ENCODE measurements at regions not wholly inside any gene's neighbourhood (a gene's known extent, or its start where the extent isn't known, plus 50 kb on each side); places are given as distances from the start of the nearest gene placed in this dataset.

DNA sequence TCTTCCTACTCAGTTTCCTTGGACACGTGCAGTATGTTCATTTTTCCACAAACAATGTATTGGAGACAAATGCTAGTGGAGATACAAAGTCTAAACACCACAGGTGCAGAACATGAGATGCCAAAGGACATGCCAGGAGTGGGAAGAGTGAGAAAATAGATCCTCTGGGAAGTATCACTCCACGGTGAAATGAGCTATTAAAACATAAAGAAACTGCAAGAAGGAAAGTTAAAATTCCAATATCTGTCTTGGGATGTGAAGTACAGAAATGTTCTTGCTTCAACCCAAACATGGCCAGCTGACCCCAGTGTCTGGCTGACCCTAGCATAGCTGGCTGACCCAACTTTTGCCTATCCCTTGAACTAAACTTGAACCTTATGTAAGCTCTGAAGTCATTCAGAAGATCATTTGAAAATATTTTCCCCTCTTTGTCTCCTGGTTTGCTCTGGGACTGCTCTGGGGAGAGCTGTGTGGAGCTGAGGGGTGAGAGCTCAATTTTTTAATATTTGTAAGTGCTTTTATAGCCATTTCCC lies 59.5 kb downstream of the FZD1 start:
- H3K9me3 ChIP-seq (replicated peaks; ENCODE audit: control insufficient read depth, insufficient read depth, low read length): no peaks in the 10 kb centered on the region
- no peak for FAIRE-seq
- intact Hi-C loops (cut with micrococcal nuclease; ENCODE audit: unreplicated experiment): no loop called here
- SMC1A ChIA-PET (ENCODE audit: uncharacterized antibody, unreplicated experiment): interaction anchor here (1.3 kb wide), 1 partner anchor 44 kb away, joined by 3 read pairs; no protein-coding TSS in a partner anchor
- RAD21 ChIA-PET (ENCODE audit: unreplicated experiment): no interaction called here
- H3K36me3 ChIP-seq (ENCODE audit: control insufficient read depth in 2 of 2, insufficient read depth in 2 of 2, low read length in 1 of 2): no peaks in the 10 kb centered on the region
- TF ChIP-seq SIX5 (IDR thresholded peaks at IDR 0.05; ENCODE audit: low read depth, low read length, severe bottlenecking) (no peak), POLR2AphosphoS2 (IDR thresholded peaks at IDR 0.05; ENCODE audit: low read depth, low read length) (no peak), SIN3A (IDR thresholded peaks at IDR 0.05; ENCODE audit: low read depth, low read length) (no peak), SMARCA5 (IDR thresholded peaks at IDR 0.05) (no peak), STAT1 (conservative IDR thresholded peaks at IDR 0.05) (no peak), HDGF (IDR thresholded peaks at IDR 0.05) (no peak), ZNF217 (IDR thresholded peaks at IDR 0.05) (no peak)
- TF ChIP-seq, protein P1, sequence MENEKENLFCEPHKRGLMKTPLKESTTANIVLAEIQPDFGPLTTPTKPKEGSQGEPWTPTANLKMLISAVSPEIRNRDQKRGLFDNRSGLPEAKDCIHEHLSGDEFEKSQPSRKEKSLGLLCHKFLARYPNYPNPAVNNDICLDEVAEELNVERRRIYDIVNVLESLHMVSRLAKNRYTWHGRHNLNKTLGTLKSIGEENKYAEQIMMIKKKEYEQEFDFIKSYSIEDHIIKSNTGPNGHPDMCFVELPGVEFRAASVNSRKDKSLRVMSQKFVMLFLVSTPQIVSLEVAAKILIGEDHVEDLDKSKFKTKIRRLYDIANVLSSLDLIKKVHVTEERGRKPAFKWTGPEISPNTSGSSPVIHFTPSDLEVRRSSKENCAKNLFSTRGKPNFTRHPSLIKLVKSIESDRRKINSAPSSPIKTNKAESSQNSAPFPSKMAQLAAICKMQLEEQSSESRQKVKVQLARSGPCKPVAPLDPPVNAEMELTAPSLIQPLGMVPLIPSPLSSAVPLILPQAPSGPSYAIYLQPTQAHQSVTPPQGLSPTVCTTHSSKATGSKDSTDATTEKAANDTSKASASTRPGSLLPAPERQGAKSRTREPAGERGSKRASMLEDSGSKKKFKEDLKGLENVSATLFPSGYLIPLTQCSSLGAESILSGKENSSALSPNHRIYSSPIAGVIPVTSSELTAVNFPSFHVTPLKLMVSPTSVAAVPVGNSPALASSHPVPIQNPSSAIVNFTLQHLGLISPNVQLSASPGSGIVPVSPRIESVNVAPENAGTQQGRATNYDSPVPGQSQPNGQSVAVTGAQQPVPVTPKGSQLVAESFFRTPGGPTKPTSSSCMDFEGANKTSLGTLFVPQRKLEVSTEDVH (IDR thresholded peaks at IDR 0.05; ENCODE audit: low read depth, partially characterized antibody): no peak
- TF ChIP-seq, protein P2, sequence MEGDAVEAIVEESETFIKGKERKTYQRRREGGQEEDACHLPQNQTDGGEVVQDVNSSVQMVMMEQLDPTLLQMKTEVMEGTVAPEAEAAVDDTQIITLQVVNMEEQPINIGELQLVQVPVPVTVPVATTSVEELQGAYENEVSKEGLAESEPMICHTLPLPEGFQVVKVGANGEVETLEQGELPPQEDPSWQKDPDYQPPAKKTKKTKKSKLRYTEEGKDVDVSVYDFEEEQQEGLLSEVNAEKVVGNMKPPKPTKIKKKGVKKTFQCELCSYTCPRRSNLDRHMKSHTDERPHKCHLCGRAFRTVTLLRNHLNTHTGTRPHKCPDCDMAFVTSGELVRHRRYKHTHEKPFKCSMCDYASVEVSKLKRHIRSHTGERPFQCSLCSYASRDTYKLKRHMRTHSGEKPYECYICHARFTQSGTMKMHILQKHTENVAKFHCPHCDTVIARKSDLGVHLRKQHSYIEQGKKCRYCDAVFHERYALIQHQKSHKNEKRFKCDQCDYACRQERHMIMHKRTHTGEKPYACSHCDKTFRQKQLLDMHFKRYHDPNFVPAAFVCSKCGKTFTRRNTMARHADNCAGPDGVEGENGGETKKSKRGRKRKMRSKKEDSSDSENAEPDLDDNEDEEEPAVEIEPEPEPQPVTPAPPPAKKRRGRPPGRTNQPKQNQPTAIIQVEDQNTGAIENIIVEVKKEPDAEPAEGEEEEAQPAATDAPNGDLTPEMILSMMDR (IDR thresholded peaks at IDR 0.05 in 2 of 3, conservative IDR thresholded peaks at IDR 0.05 in 1 of 3; ENCODE audit: control insufficient read depth in 2 of 3, extremely low read depth in 1 of 3, insufficient read depth in 1 of 3, low read depth in 3 of 3, low read length in 3 of 3): no peak
- ATAC-seq: no peak
- no peak overlapping the region for H3K27ac ChIP-seq (ENCODE audit: control insufficient read depth, insufficient read depth)
- CTCF ChIA-PET: interaction anchor here (1.1 to 3.4 kb wide), 2 partner anchors 16 to 35 kb away, joined by 4 to 8 read pairs; no protein-coding TSS in a partner anchor
- no peak overlapping the region for H3K4me3 ChIP-seq
- no peak overlapping the region for H3K4me2 ChIP-seq (ENCODE audit: control insufficient read depth, insufficient read depth)
- POLR2A ChIA-PET: no interaction called here
- no peaks in the 10 kb centered on the region for H3K4me1 ChIP-seq (ENCODE audit: control insufficient read depth, insufficient read depth, low read length)
- no peak overlapping the region for H3K9ac ChIP-seq (ENCODE audit: control insufficient read depth, insufficient read depth, low read length)
- no TSS peak for BruUV-seq (replicated peaks)
- no peak overlapping the region for H2AFZ ChIP-seq (ENCODE audit: control insufficient read depth, low read depth, low read length)
- no peak for DNase-seq (ENCODE audit: low read depth, low spot score)
- no peaks in the 10 kb centered on the region; a peak in 1 of 4 replicates for H3K27me3 ChIP-seq (replicated peaks in 1 of 2; ENCODE audit: control insufficient read depth in 2 of 2, insufficient read depth in 2 of 2, low read length in 1 of 2)
- no peaks in the 10 kb centered on the region; the same call in 1 of the 2 replicates for H4K20me1 ChIP-seq (ENCODE audit: control insufficient read depth, insufficient read depth)
- no peaks in the 10 kb centered on the region for H3K79me2 ChIP-seq (ENCODE audit: control insufficient read depth, insufficient read depth, low read length)
- WGBS (ENCODE audit: insufficient coverage, insufficient replicate concordance, low lambda C conversion rate, missing lambda C conversion rate): 22% methylated on average over 2 of the region's 2 CpGs
- in situ Hi-C loops (cut with MboI): no loop called here
